Keratinocyte (primary cell): ENCODE measurements at regions not wholly inside any gene's neighbourhood (a gene's known extent, or its start where the extent isn't known, plus 50 kb on each side); places are given as distances from the start of the nearest gene placed in this dataset.

Experiments used
- DNase-seq: peaks from one replicate; pipeline ENCODE4 v3.0.0-alpha.2; 2011; ENCODE audit warnings: low read depth, missing footprints, low spot score
- FAIRE-seq: peaks from 2 replicates; lab custom pipeline; 2011; peaks lifted over from hg19 to GRCh38; lab: Jason Lieb, UNC
- H2AFZ ChIP-seq: 2 replicates; pipeline ENCODE4 v1.6.0; 2012; ENCODE audit warnings: low read length, control low read depth, inconsistent platforms; ENCODE audit not compliant: control insufficient read depth
- H3K27ac ChIP-seq: 2 replicates; pipeline ENCODE4 v1.5.1; 2011; ENCODE audit warnings: low read length; ENCODE audit not compliant: control insufficient read depth, insufficient read depth
- H3K27me3 ChIP-seq: 3 replicates; pipeline ENCODE4 v1.6.0; 2011; ENCODE audit warnings: low read length; ENCODE audit not compliant: control insufficient read depth, insufficient read depth; ENCODE audit errors: extremely low read depth
- H3K36me3 ChIP-seq, 2 experiments: 2 replicates in 1 of 2; 3 replicates in 1 of 2; pipeline ENCODE4 v1.5.1; 2011; ENCODE audit warnings: low read length in 2 of 2, mild to moderate bottlenecking in 1 of 2; ENCODE audit not compliant: control insufficient read depth in 2 of 2, insufficient read depth in 2 of 2; ENCODE audit errors: extremely low read depth in 1 of 2
- H3K4me1 ChIP-seq: 3 replicates; pipeline ENCODE4 v1.5.1; 2011; ENCODE audit warnings: low read length; ENCODE audit not compliant: control insufficient read depth, insufficient read depth; ENCODE audit errors: extremely low read depth
- H3K4me2 ChIP-seq: 3 replicates; pipeline ENCODE4 v1.6.0; 2011; ENCODE audit warnings: low read depth, low read length; ENCODE audit not compliant: control insufficient read depth, insufficient read depth; ENCODE audit errors: extremely low read depth
- H3K4me3 ChIP-seq, 3 experiments: fragments of 200-600 bp in 1 of 3; sonication (generic) in 1 of 3; 2 replicates in 2 of 3; 3 replicates in 1 of 3; pipeline ENCODE4 v1.5.1; 2011 to 2016; ENCODE audit warnings: low read length in 3 of 3, mild to moderate bottlenecking in 3 of 3, control low read depth in 2 of 3, inconsistent platforms in 1 of 3, low read depth in 1 of 3, mixed read lengths in 1 of 3, mixed run types in 1 of 3, moderate library complexity in 1 of 3; ENCODE audit not compliant: control insufficient read depth in 2 of 3, insufficient read depth in 2 of 3; ENCODE audit errors: extremely low read depth in 1 of 3
- H3K79me2 ChIP-seq: 2 replicates; pipeline ENCODE4 v1.6.0; 2012; ENCODE audit warnings: low read length; ENCODE audit not compliant: control insufficient read depth, insufficient read depth
- H3K9ac ChIP-seq: 3 replicates; pipeline ENCODE4 v1.6.0; 2011; ENCODE audit warnings: low read length; ENCODE audit not compliant: control insufficient read depth, insufficient read depth; ENCODE audit errors: extremely low read depth
- H3K9me1 ChIP-seq: 3 replicates; pipeline ENCODE4 v1.6.0; 2011; ENCODE audit warnings: low read length; ENCODE audit not compliant: control insufficient read depth, insufficient read depth; ENCODE audit errors: extremely low read depth
- H3K9me3 ChIP-seq: 2 replicates; pipeline ENCODE4 v1.5.1; 2012; ENCODE audit warnings: low read depth, low read length; ENCODE audit not compliant: control insufficient read depth
- H4K20me1 ChIP-seq: 3 replicates; pipeline ENCODE4 v1.6.0; 2011; ENCODE audit warnings: low read length; ENCODE audit not compliant: control insufficient read depth, insufficient read depth; ENCODE audit errors: extremely low read depth
- EZH2 ChIP-seq: IDR thresholded peaks from one replicate; pipeline ENCODE4 v1.6.1; 2012; ENCODE audit warnings: inconsistent platforms, mild to moderate bottlenecking, low read length, moderate library complexity
- dilution Hi-C: fragments of 300-500 bp; cut with MboI; formaldehyde crosslinking; loops from one replicate; pipeline ENCODE4 v1.7.0; 2020; ENCODE audit warnings: low sequenced_read_pairs; ENCODE audit not compliant: extremely low pct_ligation_motif_present
- small RNA-seq, 3 experiments: library from RNA; depleted of rRNA; stranded (forward); fragments of <200 nt; gene quantifications; one replicate each; pipeline ENCODE3, GENCODE V24; 2012; ENCODE audit warnings: low read depth in 3 of 3, low replicate concordance in 1 of 3; ENCODE audit not compliant: insufficient read length in 3 of 3
- TF ChIP-seq, protein P1 (sequence below), 3 experiments: IDR thresholded peaks in 1 of 3; conservative IDR thresholded peaks in 1 of 3; optimal IDR thresholded peaks in 1 of 3; 2 replicates in 2 of 3; 3 replicates in 1 of 3; pipeline versions ENCODE3 to v1.5.1; 2011; ENCODE audit warnings: low read length in 3 of 3, mild to moderate bottlenecking in 3 of 3, moderate library complexity in 2 of 3, control low read depth in 1 of 3, inconsistent platforms in 1 of 3; ENCODE audit not compliant: insufficient read depth in 2 of 3; ENCODE audit errors: extremely low read depth in 1 of 3

DNA sequence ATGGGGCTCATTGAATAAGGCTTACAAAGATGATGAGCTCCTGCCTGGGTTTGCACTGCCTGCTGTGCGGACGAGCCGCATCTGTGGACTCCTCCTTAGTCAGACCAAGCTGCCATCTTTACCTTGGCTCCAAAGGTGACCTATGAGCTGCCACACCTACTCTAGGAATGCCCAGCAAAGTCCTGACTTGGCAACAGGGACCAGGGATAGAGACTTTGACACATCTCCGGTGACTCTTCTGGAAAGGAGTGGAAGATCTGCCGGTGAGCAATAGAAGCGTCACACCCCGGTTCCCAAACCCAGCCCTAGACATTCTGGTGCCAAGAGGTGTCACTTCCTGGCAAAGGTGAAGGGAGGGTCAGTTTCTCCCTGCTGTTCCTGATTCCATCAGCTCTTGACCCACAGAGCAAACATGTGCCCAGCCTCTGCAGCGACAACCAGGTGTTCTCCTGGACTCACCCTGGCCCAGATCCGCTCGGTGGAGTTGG lies 50.2 kb upstream of the GTF3A start:
- no peaks in the 10 kb centered on the region for H3K9me1 ChIP-seq
- H3K36me3 ChIP-seq: no peaks in the 10 kb centered on the region
- H3K9me3 ChIP-seq: no peaks in the 10 kb centered on the region
- H4K20me1 ChIP-seq: no peaks in the 10 kb centered on the region
- DNase-seq: no peak
- H2AFZ ChIP-seq: no peak overlapping the region
- H3K27ac ChIP-seq: no peak overlapping the region
- FAIRE-seq: no peak
- no peak overlapping the region for H3K4me2 ChIP-seq
- H3K79me2 ChIP-seq: no peaks in the 10 kb centered on the region
- dilution Hi-C loops: no loop called here
- peaks cover 9% of the 10 kb centered on the region for H3K27me3 ChIP-seq
- H3K4me1 ChIP-seq: no peaks in the 10 kb centered on the region
- no peak overlapping the region for H3K9ac ChIP-seq
- H3K4me3 ChIP-seq: no peak overlapping the region
- TF ChIP-seq, protein P1, sequence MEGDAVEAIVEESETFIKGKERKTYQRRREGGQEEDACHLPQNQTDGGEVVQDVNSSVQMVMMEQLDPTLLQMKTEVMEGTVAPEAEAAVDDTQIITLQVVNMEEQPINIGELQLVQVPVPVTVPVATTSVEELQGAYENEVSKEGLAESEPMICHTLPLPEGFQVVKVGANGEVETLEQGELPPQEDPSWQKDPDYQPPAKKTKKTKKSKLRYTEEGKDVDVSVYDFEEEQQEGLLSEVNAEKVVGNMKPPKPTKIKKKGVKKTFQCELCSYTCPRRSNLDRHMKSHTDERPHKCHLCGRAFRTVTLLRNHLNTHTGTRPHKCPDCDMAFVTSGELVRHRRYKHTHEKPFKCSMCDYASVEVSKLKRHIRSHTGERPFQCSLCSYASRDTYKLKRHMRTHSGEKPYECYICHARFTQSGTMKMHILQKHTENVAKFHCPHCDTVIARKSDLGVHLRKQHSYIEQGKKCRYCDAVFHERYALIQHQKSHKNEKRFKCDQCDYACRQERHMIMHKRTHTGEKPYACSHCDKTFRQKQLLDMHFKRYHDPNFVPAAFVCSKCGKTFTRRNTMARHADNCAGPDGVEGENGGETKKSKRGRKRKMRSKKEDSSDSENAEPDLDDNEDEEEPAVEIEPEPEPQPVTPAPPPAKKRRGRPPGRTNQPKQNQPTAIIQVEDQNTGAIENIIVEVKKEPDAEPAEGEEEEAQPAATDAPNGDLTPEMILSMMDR (optimal IDR thresholded peaks at IDR 0.05 in 1 of 3, IDR thresholded peaks at IDR 0.05 in 1 of 3, conservative IDR thresholded peaks at IDR 0.05 in 1 of 3; ENCODE audit: extremely low read depth in 1 of 3, insufficient read depth in 2 of 3, low read length in 3 of 3): no peak
- no peak for TF ChIP-seq EZH2

Small RNA genes in the stretch of these regions (small RNA-seq; reads per million reads assigned to genes)
- 0 reads per million in 3 experiments for gene RNU6-70P
